B cell (primary cell): ENCODE measurements at regions not wholly inside any gene's neighbourhood (a gene's known extent, or its start where the extent isn't known, plus 50 kb on each side); places are given as distances from the start of the nearest gene placed in this dataset.

Source experiments
- CTCF ChIP-seq: fragments of 200-600 bp; IDR thresholded peaks from one replicate; pipeline ENCODE4 v1.8.0; 2022; ENCODE audit warnings: antibody characterized with exemption, mild to moderate bottlenecking
- EZH2 ChIP-seq: IDR thresholded peaks from 2 replicates; pipeline ENCODE4 v1.6.1; 2012; ENCODE audit warnings: borderline replicate concordance, low read depth, mild to moderate bottlenecking, moderate library complexity, low read length; ENCODE audit not compliant: insufficient read depth, poor library complexity, severe bottlenecking

- no peak for TF ChIP-seq CTCF
- TF ChIP-seq EZH2, result no peak
Measured at GRCh38 chr14:31990183-31990857, 86.8 kb upstream of the ARHGAP5 start.
